ENCODE measurements at regions not wholly inside any gene's neighbourhood (a gene's known extent, or its start where the extent isn't known, plus 50 kb on each side); places are given as distances from the start of the nearest gene placed in this dataset.
"Not testable (repeated sequence)": the region's sequence is repeated elsewhere in the genome, so short reads cannot be mapped to it uniquely, and the experiment has no call there.

DNA sequence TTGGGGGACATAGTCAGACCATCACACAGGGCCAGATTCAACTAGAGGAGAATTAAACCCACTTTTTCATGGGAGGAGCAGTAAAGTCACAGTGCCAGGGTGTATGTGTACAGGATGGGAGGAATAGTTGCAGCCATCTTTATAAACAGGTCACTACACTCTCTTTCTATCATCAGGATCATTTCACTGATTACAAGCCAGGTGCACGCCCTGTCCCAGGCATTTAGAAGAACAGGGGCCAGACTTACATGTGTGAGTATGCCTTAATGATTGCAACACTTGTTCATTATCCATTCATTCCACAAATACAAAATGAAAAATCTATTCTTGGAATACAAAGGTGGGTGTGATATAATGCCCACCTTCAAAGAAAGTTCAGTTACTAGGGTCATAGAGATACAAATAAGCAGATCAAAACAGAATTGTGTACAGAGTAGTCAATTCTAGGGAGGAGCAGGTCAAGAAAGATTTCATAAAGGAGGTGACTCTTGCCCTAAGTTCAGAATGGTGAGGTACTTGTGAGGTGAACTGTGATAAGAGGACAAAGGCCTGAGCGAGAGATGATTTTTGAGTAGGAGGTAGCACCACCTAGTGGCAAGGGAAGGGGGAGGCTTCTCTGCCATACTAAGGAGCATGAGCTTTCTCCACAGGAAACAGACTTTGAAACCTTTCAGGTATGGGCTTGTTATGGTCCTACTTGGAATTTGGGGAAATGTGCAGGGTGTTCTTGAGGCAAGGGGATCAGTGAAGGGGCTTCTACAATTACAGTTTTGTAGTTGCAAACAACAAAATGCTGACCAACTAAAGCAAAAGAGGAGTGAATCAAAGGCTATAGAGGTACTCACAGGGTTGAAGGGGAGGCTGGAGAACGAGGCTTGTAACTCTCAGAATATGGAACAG is 156.3 kb downstream of the SUCLG1 start:
- ATAC-seq (replicated peaks in 1 of 2), result peak; percentile 64 to 67
- Mint-ChIP-seq H3K4me1 (ENCODE audit: low read depth) (no peaks in the 10 kb centered on the region), H3K27ac (no peak overlapping the region), H3K4me3 (no peak overlapping the region), H3K36me3 (ENCODE audit: insufficient read depth in 2 of 2) (no peaks in the 10 kb centered on the region), H3K9me3 (peaks cover 4% of the 10 kb centered on the region in 2 donors), H3K27me3 (ENCODE audit: low read depth) (peaks cover 5% of the 10 kb centered on the region)
- peak; percentile 34 to 56 for DNase-seq

DNA sequence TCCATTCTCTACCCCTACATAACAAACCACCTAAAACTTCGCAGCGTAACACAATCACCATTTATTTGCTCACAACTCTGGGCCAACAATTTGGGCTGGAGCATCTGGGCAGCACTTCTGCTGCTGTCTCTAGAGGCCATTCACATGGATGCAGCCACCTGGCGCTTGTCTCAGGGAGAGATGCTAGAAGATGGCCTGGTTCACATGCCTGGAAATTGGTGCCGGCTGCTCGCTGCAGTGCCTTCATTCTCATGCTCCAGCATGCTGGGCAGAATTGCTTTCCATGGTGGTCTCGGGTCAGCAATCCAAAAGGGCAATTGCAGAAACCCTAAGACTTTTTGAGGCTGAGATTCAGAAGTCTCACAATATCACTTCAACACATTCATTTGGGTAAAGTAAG is 157.4 kb downstream of the SUCLG1 start:
- Mint-ChIP-seq H3K4me1 (ENCODE audit: low read depth) (no peaks in the 10 kb centered on the region), H3K36me3 (ENCODE audit: insufficient read depth in 2 of 2) (no peaks in the 10 kb centered on the region), H3K27ac (no peak overlapping the region), H3K4me3 (no peak overlapping the region), H3K9me3 (peaks cover 1 to 4% of the 10 kb centered on the region in 2 donors), H3K27me3 (ENCODE audit: low read depth) (peaks cover 10% of the 10 kb centered on the region)
- DNase-seq (no peak), ATAC-seq (replicated peaks in 1 of 2) (no peak)

DNA sequence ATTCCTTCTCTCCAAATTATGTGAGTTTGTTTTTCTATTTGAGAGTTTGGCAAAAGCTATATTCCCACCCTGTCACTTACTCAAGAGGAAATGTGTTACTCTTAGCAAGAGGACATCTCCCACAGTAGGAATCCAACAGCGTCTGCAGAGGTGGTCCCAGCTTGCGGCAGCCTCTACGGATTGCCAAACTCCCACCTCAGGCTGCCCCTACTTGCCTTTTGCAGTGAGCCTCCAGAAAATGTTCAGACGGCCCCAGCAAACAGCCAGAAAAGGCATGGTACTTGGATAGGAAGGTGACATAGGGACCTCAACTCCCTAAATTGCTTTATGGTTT is 158.4 kb downstream of the SUCLG1 start:
- Mint-ChIP-seq H3K27ac (no peak overlapping the region), H3K4me3 (no peak overlapping the region), H3K36me3 (ENCODE audit: insufficient read depth in 2 of 2) (no peaks in the 10 kb centered on the region), H3K9me3 (no peaks in the 10 kb centered on the region), H3K4me1 (ENCODE audit: low read depth) (no peaks in the 10 kb centered on the region), H3K27me3 (ENCODE audit: low read depth) (peaks cover 10% of the 10 kb centered on the region)
- ATAC-seq (replicated peaks in 1 of 2) (no peak), DNase-seq (no peak)

DNA sequence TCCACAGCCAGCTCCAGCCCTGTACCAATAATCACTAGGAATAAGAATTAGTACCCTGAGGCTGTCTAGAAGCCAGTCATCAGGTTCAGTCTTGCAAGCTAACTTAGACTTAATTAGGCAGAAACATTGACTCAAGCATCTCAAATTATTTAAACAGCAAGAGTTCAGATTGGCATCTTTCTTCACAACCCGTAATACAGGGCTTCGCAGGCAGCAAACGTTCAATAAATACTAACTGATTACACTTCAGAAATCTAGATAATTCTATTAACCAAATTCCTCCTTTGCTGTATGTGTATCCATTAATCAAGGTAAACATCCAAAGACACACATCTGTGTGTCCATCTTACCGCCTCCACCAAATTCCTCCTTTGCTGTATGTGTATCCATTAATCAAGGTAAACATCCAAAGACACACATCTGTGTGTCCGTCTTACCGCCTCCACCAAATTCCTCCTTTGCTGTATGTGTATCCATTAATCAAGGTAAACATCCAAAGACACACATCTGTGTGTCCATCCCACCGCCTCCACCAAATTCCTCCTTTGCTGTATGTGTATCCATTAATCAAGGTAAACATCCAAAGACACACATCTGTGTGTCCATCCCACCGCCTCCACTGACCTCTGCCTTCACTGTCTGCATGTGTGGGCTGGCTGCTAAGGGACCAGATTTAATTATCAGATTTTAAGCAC is 158.9 kb downstream of the SUCLG1 start:
- H3K4me1 Mint-ChIP-seq (ENCODE audit: low read depth); ATAC-seq (replicated peaks in 1 of 2); H3K36me3 Mint-ChIP-seq (ENCODE audit: insufficient read depth in 2 of 2); H3K9me3 Mint-ChIP-seq; H3K27ac Mint-ChIP-seq; DNase-seq; H3K4me3 Mint-ChIP-seq: not testable (repeated sequence)
- H3K27me3 Mint-ChIP-seq (ENCODE audit: low read depth), result peaks cover 10% of the 10 kb centered on the region

DNA sequence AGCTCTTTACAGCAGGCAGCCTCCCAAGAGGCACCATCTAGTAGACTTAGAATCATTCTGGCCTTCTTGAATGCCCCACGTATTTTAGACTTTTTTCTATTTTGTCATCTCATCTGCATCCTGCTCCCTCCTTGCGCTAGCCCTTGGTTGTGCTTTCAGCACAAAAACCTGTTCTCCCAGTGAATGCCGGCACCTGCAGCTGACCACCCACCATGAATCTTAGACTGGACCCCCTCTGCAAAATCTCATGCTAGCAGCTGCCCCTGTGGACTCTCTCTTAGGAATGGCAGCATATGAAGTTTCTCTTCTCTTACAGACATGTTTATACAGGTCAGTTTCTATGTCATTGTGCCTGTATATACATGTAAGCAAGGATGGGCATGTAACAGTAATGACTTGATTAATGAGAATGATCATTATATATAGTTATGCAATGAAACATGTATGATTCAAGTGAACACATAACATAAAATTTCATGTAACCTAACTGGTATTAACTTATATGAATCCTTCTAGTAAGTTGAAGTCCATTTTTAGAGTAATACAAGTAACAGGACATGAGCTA is 159.8 kb downstream of the SUCLG1 start:
- DNase-seq, result no peak
- Mint-ChIP-seq H3K9me3 (no peaks in the 10 kb centered on the region), H3K36me3 (ENCODE audit: insufficient read depth in 2 of 2) (no peaks in the 10 kb centered on the region), H3K4me1 (ENCODE audit: low read depth) (no peaks in the 10 kb centered on the region), H3K27me3 (ENCODE audit: low read depth) (peaks cover 10% of the 10 kb centered on the region), H3K27ac (no peak overlapping the region), H3K4me3 (no peak overlapping the region)
- no peak for ATAC-seq (replicated peaks in 1 of 2)

DNA sequence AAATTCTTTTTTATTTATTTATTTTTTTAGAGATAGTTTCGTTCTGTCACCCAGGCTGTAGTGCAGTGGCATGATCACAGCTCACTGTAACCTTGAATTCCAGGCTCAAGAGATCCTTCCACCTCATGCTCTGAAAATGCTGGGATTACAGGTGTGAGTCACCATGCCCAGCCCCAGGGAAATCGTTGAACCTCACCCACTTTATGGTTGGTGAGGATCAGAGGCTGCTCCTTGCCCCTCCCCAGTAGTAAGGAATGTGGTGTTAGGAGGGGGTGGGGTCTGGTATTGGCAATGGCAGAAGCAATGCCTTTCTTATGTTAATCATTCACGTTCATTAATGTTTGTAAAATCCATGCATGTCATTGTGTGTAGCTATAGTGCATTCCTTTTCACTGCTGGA is 161.9 kb downstream of the SUCLG1 start:
- ATAC-seq (replicated peaks in 1 of 2), result no peak
- no peak overlapping the region for H3K4me3 Mint-ChIP-seq
- no peaks in the 10 kb centered on the region for H3K4me1 Mint-ChIP-seq (ENCODE audit: low read depth)
- no peaks in the 10 kb centered on the region for H3K9me3 Mint-ChIP-seq
- H3K36me3 Mint-ChIP-seq (ENCODE audit: insufficient read depth in 2 of 2), result no peaks in the 10 kb centered on the region
- H3K27me3 Mint-ChIP-seq (ENCODE audit: low read depth), result peaks cover 10% of the 10 kb centered on the region
- no peak for DNase-seq
- H3K27ac Mint-ChIP-seq, result no peak overlapping the region

DNA sequence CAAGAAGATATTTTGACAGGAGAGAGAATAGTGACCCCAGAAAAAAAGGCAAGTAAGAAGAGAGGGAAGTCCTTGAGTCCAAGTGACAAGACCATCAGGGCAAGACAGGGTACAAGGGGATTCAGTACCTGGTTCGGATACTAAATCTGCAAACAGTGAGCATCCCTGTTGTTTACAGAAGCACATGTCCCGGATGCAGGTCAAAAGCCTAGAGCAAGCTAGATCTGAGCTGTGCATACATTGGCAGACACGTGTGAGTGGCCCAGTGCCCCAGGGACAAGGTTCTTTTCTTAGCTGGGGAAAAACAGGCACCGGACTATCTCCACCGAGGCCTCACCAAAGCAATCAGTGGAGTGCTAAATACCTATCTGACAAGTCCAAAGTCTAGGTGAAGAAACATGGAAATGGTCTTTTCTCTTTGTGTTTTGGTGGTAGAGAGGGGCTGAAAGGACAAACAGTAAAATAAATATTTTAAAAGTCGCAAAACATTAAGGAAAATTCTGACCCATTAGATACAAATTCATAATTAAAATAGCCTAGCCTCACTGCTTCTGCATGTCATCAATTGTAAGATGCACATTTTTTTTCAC is 165.2 kb downstream of the SUCLG1 start:
- no peak overlapping the region for H3K4me3 Mint-ChIP-seq
- H3K36me3 Mint-ChIP-seq (ENCODE audit: insufficient read depth in 2 of 2), result no peaks in the 10 kb centered on the region
- ATAC-seq (replicated peaks in 1 of 2) (no peak), DNase-seq (no peak)
- H3K9me3 Mint-ChIP-seq, result no peaks in the 10 kb centered on the region
- H3K27me3 Mint-ChIP-seq (ENCODE audit: low read depth), result peaks cover 10% of the 10 kb centered on the region
- H3K4me1 Mint-ChIP-seq (ENCODE audit: low read depth), result no peaks in the 10 kb centered on the region
- no peak overlapping the region for H3K27ac Mint-ChIP-seq

DNA sequence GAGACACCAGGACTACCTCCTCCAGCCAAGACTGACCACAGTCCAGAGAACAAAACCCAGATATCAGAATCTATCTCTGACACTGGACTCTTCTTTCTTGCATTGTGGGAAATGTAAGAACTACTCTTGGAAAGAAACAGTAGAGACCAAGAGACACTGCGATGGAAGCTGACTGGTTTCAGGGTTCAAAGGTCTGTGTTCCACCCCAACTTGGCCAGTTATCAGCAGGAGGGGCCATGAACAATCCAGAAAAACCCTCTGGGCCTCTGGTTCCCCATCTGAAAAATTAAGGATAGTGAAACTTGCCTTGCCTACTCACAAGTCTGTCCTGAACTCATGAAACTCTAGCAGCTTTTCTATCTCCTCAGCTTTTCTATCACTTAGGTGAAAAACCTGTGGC is 166.5 kb downstream of the SUCLG1 start:
- no peak overlapping the region for H3K27ac Mint-ChIP-seq
- ATAC-seq (replicated peaks in 1 of 2) (no peak), DNase-seq (no peak)
- no peaks in the 10 kb centered on the region for H3K4me1 Mint-ChIP-seq (ENCODE audit: low read depth)
- peaks cover 6% of the 10 kb centered on the region for H3K27me3 Mint-ChIP-seq (ENCODE audit: low read depth)
- no peaks in the 10 kb centered on the region for H3K36me3 Mint-ChIP-seq (ENCODE audit: insufficient read depth in 2 of 2)
- H3K9me3 Mint-ChIP-seq, result no peaks in the 10 kb centered on the region
- no peak overlapping the region for H3K4me3 Mint-ChIP-seq

DNA sequence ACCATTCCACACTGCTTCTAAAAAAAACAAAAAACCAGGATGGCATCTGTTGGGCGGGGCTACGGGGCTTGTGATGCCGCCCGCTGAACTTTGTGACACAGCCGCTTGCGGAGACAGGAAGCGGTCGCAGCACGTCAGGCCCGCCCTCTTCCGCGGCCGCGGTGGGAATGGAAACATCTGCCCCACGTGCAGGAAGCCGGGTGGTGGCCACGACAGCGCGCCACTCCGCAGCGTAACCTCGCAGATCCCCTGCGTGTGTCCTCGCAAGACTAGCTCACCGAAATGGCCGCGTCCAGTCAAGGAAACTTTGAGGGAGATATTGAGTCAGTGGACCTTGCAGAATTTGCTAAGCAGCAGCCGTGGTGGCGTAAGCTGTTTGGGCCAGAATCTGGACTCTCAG is 168.5 kb downstream of the SUCLG1 start:
- Mint-ChIP-seq H3K9me3 (no peaks in the 10 kb centered on the region), H3K27me3 (ENCODE audit: low read depth) (peaks cover 6% of the 10 kb centered on the region), H3K36me3 (ENCODE audit: insufficient read depth in 2 of 2) (no peaks in the 10 kb centered on the region), H3K27ac (no peak overlapping the region), H3K4me3 (no peak overlapping the region), H3K4me1 (ENCODE audit: low read depth) (no peaks in the 10 kb centered on the region)
- ATAC-seq (replicated peaks in 1 of 2), result no peak
- DNase-seq, result no peak

DNA sequence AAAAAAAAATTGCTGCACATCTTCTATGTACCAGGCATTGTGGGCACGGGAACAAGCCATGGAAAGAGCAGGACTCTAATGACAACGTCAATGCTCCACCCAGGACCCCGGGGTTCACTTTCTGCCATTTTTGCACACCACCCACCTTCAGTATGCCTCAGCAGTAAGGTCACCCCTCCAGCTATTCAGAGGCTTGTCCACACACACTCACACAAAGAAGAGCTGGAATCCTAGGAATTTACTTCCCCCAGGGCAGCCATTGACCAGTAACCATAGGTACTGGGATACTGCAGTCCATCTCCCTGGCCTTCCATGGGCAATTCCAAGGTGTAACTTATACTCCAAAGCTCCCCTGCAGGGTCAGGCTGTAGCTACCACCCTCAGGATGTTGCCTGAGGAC is 170.8 kb downstream of the SUCLG1 start:
- Mint-ChIP-seq H3K36me3 (ENCODE audit: insufficient read depth in 2 of 2) (no peaks in the 10 kb centered on the region), H3K4me3 (no peak overlapping the region), H3K27me3 (ENCODE audit: low read depth) (peaks cover 6% of the 10 kb centered on the region), H3K4me1 (ENCODE audit: low read depth) (no peaks in the 10 kb centered on the region), H3K27ac (no peak overlapping the region), H3K9me3 (no peaks in the 10 kb centered on the region)
- ATAC-seq (replicated peaks in 1 of 2) (no peak), DNase-seq (no peak)

DNA sequence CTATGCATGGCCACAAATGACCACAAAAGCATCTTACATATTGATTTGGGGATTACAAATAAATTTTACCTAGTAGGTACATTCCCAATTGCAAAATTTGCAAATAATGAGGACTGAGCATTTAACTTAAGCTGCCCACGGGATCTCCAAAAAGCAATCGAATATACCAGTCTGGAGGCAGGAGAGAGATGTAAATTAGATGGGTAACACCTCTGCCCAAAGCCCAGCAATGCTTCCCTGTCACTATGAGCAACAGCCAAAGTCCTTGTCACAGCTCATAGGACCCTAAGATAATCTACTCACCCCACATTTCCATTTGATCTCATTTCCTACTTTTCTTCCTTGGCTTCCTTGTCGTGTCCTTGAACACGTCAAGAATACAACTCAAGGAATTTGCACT is 172.2 kb downstream of the SUCLG1 start:
- no peak overlapping the region for H3K27ac Mint-ChIP-seq
- H3K9me3 Mint-ChIP-seq, result no peaks in the 10 kb centered on the region
- H3K36me3 Mint-ChIP-seq (ENCODE audit: insufficient read depth in 2 of 2), result no peaks in the 10 kb centered on the region
- no peak for DNase-seq
- H3K4me3 Mint-ChIP-seq, result no peak overlapping the region
- H3K4me1 Mint-ChIP-seq (ENCODE audit: low read depth), result no peaks in the 10 kb centered on the region
- no peak for ATAC-seq (replicated peaks in 1 of 2)
- peaks cover 6% of the 10 kb centered on the region for H3K27me3 Mint-ChIP-seq (ENCODE audit: low read depth)

DNA sequence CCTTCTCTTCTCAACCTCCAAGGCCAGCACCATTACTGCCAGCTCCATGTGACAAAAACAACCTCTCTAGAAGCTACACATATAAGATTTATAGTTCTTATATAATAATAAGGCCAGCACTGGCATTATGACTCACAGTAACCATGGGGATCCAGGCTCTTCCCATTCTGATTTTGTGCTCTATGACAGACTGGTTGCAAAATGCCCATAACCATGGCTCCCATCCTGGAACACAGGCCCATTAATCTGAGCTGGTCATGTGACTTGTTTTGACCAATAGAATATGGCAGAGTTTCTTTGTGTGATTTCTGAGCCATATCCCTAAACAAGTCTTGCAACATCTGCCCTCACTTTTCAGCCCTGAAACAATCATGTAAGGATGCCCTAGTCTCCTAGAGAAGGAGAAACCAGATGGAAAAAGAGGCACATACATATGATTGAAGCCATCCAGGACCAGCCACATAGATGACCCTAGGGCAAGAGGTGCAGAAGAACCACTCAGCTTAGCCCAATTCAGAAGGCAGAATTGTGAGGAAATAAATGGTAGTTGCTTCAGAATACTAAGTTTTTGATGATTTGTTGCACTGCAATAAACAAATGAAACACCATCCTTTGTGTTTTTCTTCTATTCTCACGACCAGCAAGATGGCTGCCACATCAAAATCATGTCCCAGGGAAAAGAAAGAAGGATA is 173.9 kb downstream of the SUCLG1 start:
- no peaks in the 10 kb centered on the region for H3K36me3 Mint-ChIP-seq (ENCODE audit: insufficient read depth in 2 of 2)
- ATAC-seq (replicated peaks in 1 of 2) (no peak), DNase-seq (no peak)
- H3K27ac Mint-ChIP-seq, result no peak overlapping the region
- H3K9me3 Mint-ChIP-seq, result no peaks in the 10 kb centered on the region
- no peak overlapping the region for H3K4me3 Mint-ChIP-seq
- no peaks in the 10 kb centered on the region for H3K4me1 Mint-ChIP-seq (ENCODE audit: low read depth)
- peaks cover 6% of the 10 kb centered on the region for H3K27me3 Mint-ChIP-seq (ENCODE audit: low read depth)

DNA sequence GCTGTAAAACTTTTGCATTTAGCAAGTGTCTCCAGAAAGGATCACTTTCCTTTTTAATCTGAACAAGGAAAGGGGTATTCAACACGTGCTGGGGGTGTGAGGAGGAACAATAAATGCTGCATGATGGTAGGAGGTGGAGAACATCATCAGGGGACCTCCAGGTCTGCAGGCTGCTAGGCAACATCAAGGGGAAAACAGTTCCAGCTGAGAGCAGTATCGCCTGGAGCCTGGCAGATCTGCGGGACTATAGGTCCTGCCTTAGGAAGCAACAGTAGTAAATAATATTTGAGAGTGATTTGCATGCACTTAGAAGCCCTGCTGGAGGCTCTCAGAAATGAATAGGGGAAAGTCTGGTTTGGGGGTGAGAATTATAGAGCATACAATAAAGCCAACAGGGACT is 175.6 kb downstream of the SUCLG1 start:
- H3K27me3 Mint-ChIP-seq (ENCODE audit: low read depth), result peaks cover 14% of the 10 kb centered on the region
- no peak overlapping the region for H3K4me3 Mint-ChIP-seq
- no peak overlapping the region for H3K27ac Mint-ChIP-seq
- H3K36me3 Mint-ChIP-seq (ENCODE audit: insufficient read depth in 2 of 2), result no peaks in the 10 kb centered on the region
- ATAC-seq (replicated peaks in 1 of 2) (no peak), DNase-seq (no peak)
- H3K4me1 Mint-ChIP-seq (ENCODE audit: low read depth), result no peaks in the 10 kb centered on the region
- H3K9me3 Mint-ChIP-seq, result no peaks in the 10 kb centered on the region
